ENCODE measurements at regions not wholly inside any gene's neighbourhood (a gene's known extent, or its start where the extent isn't known, plus 50 kb on each side); places are given as distances from the start of the nearest gene placed in this dataset.

DNA sequence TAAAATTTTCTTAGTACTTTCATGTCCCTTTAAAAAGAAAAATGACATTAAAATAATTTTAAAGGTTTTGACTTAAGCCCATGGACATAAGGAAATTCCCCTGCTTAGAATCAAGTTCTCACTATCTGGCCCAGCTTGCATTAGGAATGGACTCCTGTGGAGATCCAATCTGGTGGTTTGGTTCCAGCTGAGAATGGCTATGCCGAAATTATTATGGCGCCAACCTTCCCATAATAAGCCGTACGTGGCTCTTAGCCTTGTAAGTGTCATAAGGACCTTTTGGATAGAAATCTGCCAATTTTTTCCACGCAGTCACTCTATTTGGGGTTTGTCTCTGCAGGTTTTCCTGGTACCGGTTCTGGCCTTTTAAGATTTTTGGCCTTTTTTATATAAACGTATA, 262.1 kb upstream of the MAF start:
- Mint-ChIP-seq H3K27me3 (ENCODE audit: low read depth) (peaks cover 7% of the 10 kb centered on the region), H3K4me3 (no peak overlapping the region), H3K9me3 (peaks cover 2% of the 10 kb centered on the region), H3K27ac (no peak overlapping the region), H3K4me1 (no peaks in the 10 kb centered on the region), H3K36me3 (ENCODE audit: low read depth) (no peaks in the 10 kb centered on the region)
- TF ChIP-seq, protein P1, sequence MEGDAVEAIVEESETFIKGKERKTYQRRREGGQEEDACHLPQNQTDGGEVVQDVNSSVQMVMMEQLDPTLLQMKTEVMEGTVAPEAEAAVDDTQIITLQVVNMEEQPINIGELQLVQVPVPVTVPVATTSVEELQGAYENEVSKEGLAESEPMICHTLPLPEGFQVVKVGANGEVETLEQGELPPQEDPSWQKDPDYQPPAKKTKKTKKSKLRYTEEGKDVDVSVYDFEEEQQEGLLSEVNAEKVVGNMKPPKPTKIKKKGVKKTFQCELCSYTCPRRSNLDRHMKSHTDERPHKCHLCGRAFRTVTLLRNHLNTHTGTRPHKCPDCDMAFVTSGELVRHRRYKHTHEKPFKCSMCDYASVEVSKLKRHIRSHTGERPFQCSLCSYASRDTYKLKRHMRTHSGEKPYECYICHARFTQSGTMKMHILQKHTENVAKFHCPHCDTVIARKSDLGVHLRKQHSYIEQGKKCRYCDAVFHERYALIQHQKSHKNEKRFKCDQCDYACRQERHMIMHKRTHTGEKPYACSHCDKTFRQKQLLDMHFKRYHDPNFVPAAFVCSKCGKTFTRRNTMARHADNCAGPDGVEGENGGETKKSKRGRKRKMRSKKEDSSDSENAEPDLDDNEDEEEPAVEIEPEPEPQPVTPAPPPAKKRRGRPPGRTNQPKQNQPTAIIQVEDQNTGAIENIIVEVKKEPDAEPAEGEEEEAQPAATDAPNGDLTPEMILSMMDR (IDR thresholded peaks at IDR 0.05; ENCODE audit: unreplicated experiment in 3 of 3) = no peak

DNA sequence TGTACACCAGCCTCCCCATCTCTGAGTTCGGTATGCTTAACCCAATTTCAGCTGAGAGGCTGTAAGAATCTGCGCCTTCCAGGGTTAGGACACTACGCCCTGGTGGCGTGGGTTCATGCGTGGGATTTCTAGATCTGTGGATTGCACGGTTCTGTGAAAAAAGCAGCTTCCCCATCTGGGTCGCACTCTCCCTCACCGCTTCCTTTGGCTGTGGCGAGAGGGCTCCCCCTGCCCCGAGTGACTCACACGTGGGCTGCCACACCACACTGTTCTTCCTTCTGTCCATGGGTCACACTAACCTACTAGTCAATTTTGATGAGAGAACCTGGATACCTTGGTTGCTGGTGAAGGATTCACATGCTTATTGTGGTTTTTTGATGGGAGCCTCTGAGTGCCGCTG, 256.0 kb upstream of the MAF start:
- H3K27me3 Mint-ChIP-seq (ENCODE audit: low read depth) = peaks cover 7% of the 10 kb centered on the region
- peaks cover 42% of the 10 kb centered on the region for H3K9me3 Mint-ChIP-seq
- H3K36me3 Mint-ChIP-seq (ENCODE audit: low read depth) = peaks cover 6% of the 10 kb centered on the region
- TF ChIP-seq, protein P1 (IDR thresholded peaks at IDR 0.05; ENCODE audit: unreplicated experiment in 3 of 3) = no peak
- no peaks in the 10 kb centered on the region for H3K4me1 Mint-ChIP-seq
- no peak overlapping the region for H3K4me3 Mint-ChIP-seq
- no peak overlapping the region for H3K27ac Mint-ChIP-seq

DNA sequence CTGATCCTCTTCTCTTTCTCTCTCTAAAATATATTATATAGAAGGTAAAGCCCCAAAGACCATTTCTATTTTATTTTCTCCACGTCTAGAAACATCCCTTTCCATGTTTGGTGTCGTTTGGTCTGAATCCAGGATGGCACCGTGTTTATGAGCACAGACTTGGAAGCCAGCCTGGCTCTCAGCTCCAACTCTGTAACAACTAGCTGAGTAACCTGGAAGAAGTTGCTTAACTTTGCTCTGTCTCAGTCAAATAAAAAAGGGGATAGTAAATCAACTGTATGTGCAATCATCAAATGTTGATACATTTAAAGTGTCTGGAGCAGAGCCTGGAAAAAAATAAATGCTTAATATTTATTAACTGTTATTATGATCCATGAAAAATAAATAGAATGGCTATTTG, 249.8 kb upstream of the MAF start:
- H3K27ac Mint-ChIP-seq = no peak overlapping the region
- H3K36me3 Mint-ChIP-seq (ENCODE audit: low read depth) = no peaks in the 10 kb centered on the region

DNA sequence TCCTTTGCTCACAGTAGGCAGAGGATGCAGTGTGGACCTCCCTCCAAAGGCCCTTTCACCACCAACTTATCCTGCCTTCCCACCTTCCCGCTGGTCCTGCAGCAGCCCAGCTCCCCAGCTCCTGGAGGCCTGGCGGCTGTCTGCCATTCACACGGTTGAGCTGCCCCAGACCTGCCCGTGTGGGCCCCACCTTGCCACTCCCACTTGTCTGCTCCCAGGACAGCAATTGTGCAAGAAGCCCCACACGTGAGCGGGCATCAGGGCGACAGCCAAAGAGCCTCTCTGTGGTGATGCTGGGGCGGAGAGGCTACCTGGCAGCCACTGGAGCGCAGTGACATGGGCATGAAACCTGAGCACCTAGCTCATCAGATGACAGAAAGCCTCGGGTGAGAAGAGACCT, 248.6 kb upstream of the MAF start:
- no peak overlapping the region for H3K4me3 Mint-ChIP-seq
- H3K36me3 Mint-ChIP-seq (ENCODE audit: low read depth) = no peaks in the 10 kb centered on the region
- TF ChIP-seq, protein P1 (IDR thresholded peaks at IDR 0.05; ENCODE audit: unreplicated experiment in 3 of 3) = no peak
- no peak overlapping the region for H3K27ac Mint-ChIP-seq
- peaks cover 9% of the 10 kb centered on the region for H3K27me3 Mint-ChIP-seq (ENCODE audit: low read depth)
- peaks cover 19% of the 10 kb centered on the region for H3K4me1 Mint-ChIP-seq
- peaks cover 21% of the 10 kb centered on the region for H3K9me3 Mint-ChIP-seq

More for the DNA sequence above, 249.8 kb upstream of the MAF start:
- TF ChIP-seq, protein P1 (IDR thresholded peaks at IDR 0.05; ENCODE audit: unreplicated experiment in 3 of 3) = no peak
- Mint-ChIP-seq H3K4me1 (peaks cover 19% of the 10 kb centered on the region), H3K9me3 (peaks cover 32% of the 10 kb centered on the region), H3K27me3 (ENCODE audit: low read depth) (peaks cover 4% of the 10 kb centered on the region), H3K4me3 (no peak overlapping the region)

DNA sequence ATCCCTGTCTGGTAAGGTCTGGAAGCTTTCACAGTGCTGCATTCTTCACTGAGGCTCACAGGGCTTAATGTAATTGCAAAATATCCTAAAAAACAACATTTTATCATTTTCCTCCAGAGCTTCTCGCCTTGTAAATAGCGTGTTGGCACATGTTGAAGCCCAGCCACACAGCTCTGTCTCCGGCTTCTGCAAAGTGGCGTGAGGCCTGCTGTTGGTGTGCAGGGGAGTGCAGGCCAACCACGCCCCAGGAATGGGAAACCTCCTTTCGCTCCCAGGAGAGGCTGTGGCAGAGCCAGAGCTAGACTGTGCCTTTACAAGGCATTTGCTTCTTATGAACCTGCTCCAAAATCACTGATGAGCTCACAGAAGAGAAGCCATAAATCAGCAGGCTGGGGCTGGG, 248.2 kb upstream of the MAF start:
- Mint-ChIP-seq H3K9me3 (peaks cover 18% of the 10 kb centered on the region), H3K4me3 (no peak overlapping the region), H3K36me3 (ENCODE audit: low read depth) (no peaks in the 10 kb centered on the region), H3K4me1 (peaks cover 19% of the 10 kb centered on the region), H3K27me3 (ENCODE audit: low read depth) (peaks cover 9% of the 10 kb centered on the region), H3K27ac (no peak overlapping the region)
- TF ChIP-seq, protein P1 (IDR thresholded peaks at IDR 0.05; ENCODE audit: unreplicated experiment in 3 of 3) = no peak

DNA sequence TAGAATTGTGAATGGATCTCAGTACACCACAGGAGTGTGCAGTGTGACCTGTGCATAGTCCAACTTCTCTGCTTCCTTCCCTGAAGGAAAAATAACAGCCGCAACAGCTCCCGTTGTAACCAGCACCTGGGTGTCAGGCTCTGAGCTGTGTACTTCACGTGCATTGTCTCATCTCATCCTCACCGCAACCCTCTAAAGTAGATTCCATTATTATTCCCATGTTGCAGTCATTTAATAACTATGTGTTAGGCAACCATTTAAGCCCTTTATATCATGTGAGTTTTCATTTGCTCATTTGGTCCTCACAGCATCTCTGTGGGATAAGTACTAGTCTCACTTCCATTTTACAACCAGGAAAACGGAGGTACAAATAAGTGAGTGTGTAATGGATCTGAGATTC, 247.0 kb upstream of the MAF start:
- H3K27ac Mint-ChIP-seq = no peak overlapping the region
- H3K27me3 Mint-ChIP-seq (ENCODE audit: low read depth) = peaks cover 9% of the 10 kb centered on the region
- peaks cover 9% of the 10 kb centered on the region for H3K9me3 Mint-ChIP-seq
- H3K36me3 Mint-ChIP-seq (ENCODE audit: low read depth) = no peaks in the 10 kb centered on the region
- no peak overlapping the region for H3K4me3 Mint-ChIP-seq
- peaks cover 19% of the 10 kb centered on the region for H3K4me1 Mint-ChIP-seq
- TF ChIP-seq, protein P1 (IDR thresholded peaks at IDR 0.05; ENCODE audit: unreplicated experiment in 3 of 3) = no peak

Measured in nephron (organoid).